H1 (cell line): ENCODE measurements at regions not wholly inside any gene's neighbourhood (a gene's known extent, or its start where the extent isn't known, plus 50 kb on each side); places are given as distances from the start of the nearest gene placed in this dataset.

Experiments
- CTCF ChIA-PET: fragments of 300-600 bp; sonication (Branson Sonifier 250); formaldehyde crosslinking; loops from one replicate; lab custom pipeline; 2021; ENCODE audit not compliant: partially characterized antibody; lab: Charles Lee
- POLR2A ChIA-PET: fragments of 300-600 bp; sonication (Branson Sonifier 250); formaldehyde crosslinking; loops from one replicate; lab custom pipeline; 2021; ENCODE audit warnings: inconsistent platforms; ENCODE audit not compliant: partially characterized antibody; lab: Charles Lee
- DNase-seq, 2 experiments: peaks; one replicate each; pipeline versions ENCODE4 v3.0.0 to v3.0.0-alpha.2; 2010 to 2022; ENCODE audit warnings: low spot score in 2 of 2, low read depth in 1 of 2, mixed read lengths in 1 of 2
- FAIRE-seq: peaks from 2 replicates; lab custom pipeline; 2011; peaks lifted over from hg19 to GRCh38; lab: Jason Lieb, UNC
- H2AFZ ChIP-seq: 2 replicates; pipeline ENCODE4 v1.8.1; 2012; ENCODE audit warnings: low read length, inconsistent platforms
- H2AK5ac ChIP-seq: 2 replicates; pipeline ENCODE4 v1.6.1; 2013; ENCODE audit warnings: low read depth, low read length
- H2BK120ac ChIP-seq: replicated peaks from 2 replicates; pipeline ENCODE3; 2013; ENCODE audit warnings: low read depth, low read length, inconsistent platforms
- H2BK12ac ChIP-seq: 2 replicates; pipeline ENCODE4 v1.6.1; 2013; ENCODE audit warnings: low read depth, low read length
- H2BK15ac ChIP-seq: 2 replicates; pipeline ENCODE4 v1.6.1; 2013; ENCODE audit warnings: low read length
- H2BK20ac ChIP-seq: 2 replicates; pipeline ENCODE4 v1.6.1; 2013; ENCODE audit warnings: low read length
- H2BK5ac ChIP-seq: 2 replicates; pipeline ENCODE4 v1.6.1; 2013; ENCODE audit warnings: low read depth, low read length
- H3K14ac ChIP-seq: 2 replicates; pipeline ENCODE4 v1.6.1; 2013; ENCODE audit warnings: inconsistent platforms; ENCODE audit not compliant: insufficient read length
- H3K18ac ChIP-seq: 2 replicates; pipeline ENCODE4 v1.6.1; 2013; ENCODE audit warnings: low read length; ENCODE audit errors: extremely low read depth
- H3K23ac ChIP-seq: 2 replicates; pipeline ENCODE4 v1.6.1; 2013; ENCODE audit warnings: inconsistent platforms; ENCODE audit not compliant: insufficient read length
- H3K23me2 ChIP-seq: 2 replicates; pipeline ENCODE4 v1.6.1; 2013; ENCODE audit warnings: low read depth, low read length
- H3K27ac ChIP-seq: 2 replicates; pipeline ENCODE4 v1.6.1; 2011; ENCODE audit warnings: low read depth, low read length, inconsistent platforms
- H3K27me3 ChIP-seq, 4 experiments: replicated peaks in 1 of 4; 1 replicate in 1 of 4; 2 replicates in 3 of 4; pipeline versions ENCODE4 v1.6.1 to v1.8.1; 2011 to 2013; ENCODE audit warnings: low read length in 3 of 4, mild to moderate bottlenecking in 3 of 4, inconsistent platforms in 2 of 4, mixed read lengths in 2 of 4, moderate library complexity in 1 of 4; ENCODE audit not compliant: control insufficient read depth in 3 of 4, insufficient read depth in 3 of 4; ENCODE audit errors: extremely low read depth in 1 of 4
- H3K36me3 ChIP-seq, 4 experiments: 2 replicates each; pipeline versions ENCODE4 v1.6.1 to v1.8.1; 2011 to 2013; ENCODE audit warnings: mild to moderate bottlenecking in 4 of 4, low read length in 3 of 4, moderate library complexity in 2 of 4, control low read depth in 1 of 4, inconsistent platforms in 1 of 4; ENCODE audit not compliant: insufficient read depth in 4 of 4, control insufficient read depth in 2 of 4
- H3K4ac ChIP-seq: replicated peaks from 2 replicates; pipeline ENCODE3; 2013; ENCODE audit warnings: low read length, low read depth, mixed read lengths, inconsistent platforms; ENCODE audit not compliant: insufficient read length
- H3K4me1 ChIP-seq, 4 experiments: replicated peaks in 1 of 4; 1 replicate in 1 of 4; 2 replicates in 3 of 4; pipeline versions ENCODE4 v1.6.1 to v1.8.1; 2011 to 2013; ENCODE audit warnings: low read length in 3 of 4, inconsistent platforms in 2 of 4, mixed read lengths in 1 of 4; ENCODE audit not compliant: insufficient read depth in 4 of 4, control insufficient read depth in 3 of 4
- H3K4me2 ChIP-seq, 2 experiments: 2 replicates each; pipeline versions ENCODE4 v1.6.1 to v1.8.1; 2011 to 2013; ENCODE audit warnings: low read depth in 2 of 2, low read length in 2 of 2, control low read depth in 1 of 2, inconsistent platforms in 1 of 2, mild to moderate bottlenecking in 1 of 2; ENCODE audit not compliant: insufficient read depth in 1 of 2
- H3K4me3 ChIP-seq, 4 experiments: fragments of 200-600, 300-600 bp in 1 of 4; sonication (generic), shearing (Covaris generic), sonication (Bioruptor Twin) in 1 of 4; 2 replicates each; pipeline versions ENCODE4 v1.5.1 to v1.8.1; 2011 to 2016; ENCODE audit warnings: low read length in 4 of 4, low read depth in 3 of 4, control low read depth in 2 of 4, inconsistent platforms in 2 of 4, mild to moderate bottlenecking in 2 of 4, mixed read lengths in 1 of 4, moderate library complexity in 1 of 4; ENCODE audit not compliant: insufficient read depth in 2 of 4; ENCODE audit errors: extremely low read depth in 1 of 4
- H3K56ac ChIP-seq: replicated peaks from 2 replicates; pipeline ENCODE3; 2013; ENCODE audit warnings: low read depth, mild to moderate bottlenecking, mixed read lengths, low read length, inconsistent platforms; ENCODE audit not compliant: insufficient read length
- H3K79me1 ChIP-seq: 2 replicates; pipeline ENCODE4 v1.6.1; 2013; ENCODE audit warnings: low read depth, low read length, control low read depth
- H3K79me2 ChIP-seq, 2 experiments: 2 replicates each; pipeline versions ENCODE4 v1.6.1 to v1.8.1; 2012 to 2013; ENCODE audit warnings: low read length in 2 of 2, mild to moderate bottlenecking in 2 of 2, inconsistent platforms in 1 of 2; ENCODE audit not compliant: insufficient read depth in 2 of 2, control insufficient read depth in 1 of 2
- H3K9ac ChIP-seq, 4 experiments: replicated peaks in 1 of 4; 1 replicate in 1 of 4; 2 replicates in 3 of 4; pipeline versions ENCODE4 v1.6.1 to v1.8.1; 2011 to 2013; ENCODE audit warnings: low read depth in 3 of 4, low read length in 3 of 4, control low read depth in 2 of 4, mild to moderate bottlenecking in 2 of 4, moderate library complexity in 2 of 4, inconsistent platforms in 1 of 4; ENCODE audit errors: extremely low read depth in 1 of 4
- H3K9me3 ChIP-seq, 2 experiments: 2 replicates each; pipeline versions ENCODE4 v1.6.1 to v1.8.1; 2012 to 2013; ENCODE audit warnings: mild to moderate bottlenecking in 2 of 2, moderate library complexity in 2 of 2, control low read depth in 1 of 2, inconsistent platforms in 1 of 2, low read depth in 1 of 2, low read length in 1 of 2, mixed read lengths in 1 of 2; ENCODE audit not compliant: insufficient read depth in 2 of 2
- H4K20me1 ChIP-seq, 2 experiments: replicated peaks in 1 of 2; 2 replicates each; pipeline versions ENCODE3 to v1.8.1; 2011 to 2013; ENCODE audit warnings: inconsistent platforms in 2 of 2, low read length in 2 of 2, mild to moderate bottlenecking in 1 of 2; ENCODE audit not compliant: insufficient read depth in 2 of 2, control insufficient read depth in 1 of 2
- H4K5ac ChIP-seq: 2 replicates; pipeline ENCODE4 v1.6.1; 2013; ENCODE audit warnings: low read length, low read depth, mixed read lengths, inconsistent platforms; ENCODE audit not compliant: insufficient read length
- H4K8ac ChIP-seq: 2 replicates; pipeline ENCODE4 v1.8.0; 2013; ENCODE audit warnings: mild to moderate bottlenecking, moderate library complexity, low read length, inconsistent platforms; ENCODE audit not compliant: insufficient read depth; ENCODE audit errors: extremely low read depth
- H4K91ac ChIP-seq: replicated peaks from 2 replicates; pipeline ENCODE3; 2013; ENCODE audit warnings: low read length, mixed read lengths, inconsistent platforms; ENCODE audit not compliant: insufficient read length
- BRCA1 ChIP-seq: IDR thresholded peaks from 2 replicates; pipeline ENCODE4 v1.6.1; 2012; ENCODE audit warnings: low read depth, low read length, improper control_type of control experiment
- CHD2 ChIP-seq: IDR thresholded peaks from 2 replicates; pipeline ENCODE4 v1.6.1; 2012; ENCODE audit warnings: low read length, improper control_type of control experiment
- CREB1 ChIP-seq: IDR thresholded peaks from 2 replicates; pipeline ENCODE4 v1.6.1; 2012; ENCODE audit warnings: inconsistent platforms
- EZH2 ChIP-seq: fragments of 200-600 bp; sonication (generic); IDR thresholded peaks from 2 replicates; pipeline ENCODE4 v1.7.1; 2012; ENCODE audit warnings: low read depth, mild to moderate bottlenecking, moderate library complexity, low read length, inconsistent platforms; ENCODE audit not compliant: severe bottlenecking
- GABPA ChIP-seq: IDR thresholded peaks from 2 replicates; pipeline ENCODE4 v1.6.1; 2011; ENCODE audit warnings: mild to moderate bottlenecking, low read length, moderate library complexity, borderline replicate concordance; ENCODE audit not compliant: insufficient read depth
- NANOG ChIP-seq: IDR thresholded peaks from 2 replicates; pipeline ENCODE4 v1.6.1; 2011; ENCODE audit warnings: low read length, low read depth, mild to moderate bottlenecking, inconsistent platforms; ENCODE audit not compliant: insufficient read depth, poor library complexity, severe bottlenecking
- POLR2A ChIP-seq, 2 experiments: IDR thresholded peaks; 1 replicate in 1 of 2; 2 replicates in 1 of 2; pipeline ENCODE4 v1.6.1; 2011; ENCODE audit warnings: low read depth in 2 of 2, low read length in 2 of 2, mild to moderate bottlenecking in 2 of 2; ENCODE audit errors: control extremely low read depth in 1 of 2
- SIN3A ChIP-seq, 2 experiments: IDR thresholded peaks in 1 of 2; conservative IDR thresholded peaks in 1 of 2; 2 replicates each; pipeline ENCODE4 v1.6.1; 2011 to 2012; ENCODE audit warnings: low read length in 2 of 2, improper control_type of control experiment in 1 of 2, low read depth in 1 of 2, mild to moderate bottlenecking in 1 of 2
- ZNF274 ChIP-seq: IDR thresholded peaks from 2 replicates; pipeline ENCODE4 v1.7.0; 2012; ENCODE audit warnings: low read length, borderline replicate concordance; ENCODE audit errors: extremely low read depth
- WGBS, 2 experiments: shearing (Covaris generic) in 1 of 2; methylation state at CpG; one replicate each; pipeline versions ENCODE4 v1.1.6 to v1.1.7; 2013 to 2015; ENCODE audit warnings: low lambda C conversion rate in 2 of 2, mixed read lengths in 2 of 2, inconsistent platforms in 1 of 2, low coverage in 1 of 2, missing lambda C conversion rate in 1 of 2; ENCODE audit not compliant: insufficient replicate concordance in 2 of 2, insufficient coverage in 1 of 2, insufficient read length in 1 of 2; ENCODE audit errors: extremely low coverage in 1 of 2, missing lambda C conversion rate in 1 of 2; 5-methylcytosine and 5-hydroxymethylcytosine counted together

GRCh38 chr17:65413390-65413789 lies 148.1 kb downstream of the AXIN2 start:
- Histone ChIP-seq H3K4me3 (no peak overlapping the region), H4K5ac (no peak overlapping the region), H3K4me2 (no peak overlapping the region), H3K23ac (no peak overlapping the region), H3K27me3 (no peaks in the 10 kb centered on the region), H3K9ac (no peak overlapping the region), H2BK5ac (no peak overlapping the region), H3K56ac (no peak overlapping the region), H2AK5ac (no peak overlapping the region), H3K27ac (no peak overlapping the region), H2BK120ac (no peak overlapping the region), H4K8ac (no peak overlapping the region), H3K79me1 (no peaks in the 10 kb centered on the region), H3K18ac (no peak overlapping the region), H3K4ac (no peak overlapping the region), H2BK12ac (no peak overlapping the region), H2BK15ac (no peak overlapping the region), H4K20me1 (no peaks in the 10 kb centered on the region), H3K14ac (no peak overlapping the region), H3K9me3 (no peaks in the 10 kb centered on the region), H3K23me2 (no peaks in the 10 kb centered on the region), H3K36me3 (no peaks in the 10 kb centered on the region), H2AFZ (no peak overlapping the region)
- DNase-seq (no peak), FAIRE-seq (no peak)
- CTCF ChIA-PET = interaction anchor here (0.6 to 1.9 kb wide), 5 partner anchors 11 to 834 kb away, joined by 3 to 5 read pairs (median 4); no protein-coding TSS in a partner anchor
- WGBS, 2 experiments = 91% methylated on average over 2 of the region's 2 CpGs; no CpG with 5 or more reads in 1 of the 2 experiments
- no peak for TF ChIP-seq BRCA1
- TF ChIP-seq CREB1 = no peak
- TF ChIP-seq NANOG = no peak
- TF ChIP-seq ZNF274 = no peak
- no peak for TF ChIP-seq SIN3A (conservative IDR thresholded peaks at IDR 0.05 in 1 of 2, IDR thresholded peaks at IDR 0.05 in 1 of 2; ENCODE audit: low read depth in 1 of 2, low read length in 2 of 2)
- no peak for TF ChIP-seq POLR2A (IDR thresholded peaks at IDR 0.05; ENCODE audit: control extremely low read depth in 1 of 2, low read depth in 2 of 2, low read length in 2 of 2)
- TF ChIP-seq EZH2 = no peak
- TF ChIP-seq CHD2 = no peak
- TF ChIP-seq GABPA = no peak
- TF ChIP-seq, all 59 proteins: peak for 0
- H2BK20ac ChIP-seq = no peak overlapping the region
- no peak overlapping the region for H4K91ac ChIP-seq
- POLR2A ChIA-PET = no interaction called here
- H3K79me2 ChIP-seq = no peaks in the 10 kb centered on the region
- no peaks in the 10 kb centered on the region for H3K4me1 ChIP-seq
